Left lung (tissue), 4 donors: ENCODE measurements at regions not wholly inside any gene's neighbourhood (a gene's known extent, or its start where the extent isn't known, plus 50 kb on each side); places are given as distances from the start of the nearest gene placed in this dataset.
"Not testable (repeated sequence)": the region's sequence is repeated elsewhere in the genome, so short reads cannot be mapped to it uniquely, and the experiment has no call there.

Source experiments
- ATAC-seq: fragments of 200-7000 bp; cut with Tn5 transposase; one replicate; pipeline ENCODE4 v1.9.1; 2020; ENCODE audit warnings: moderate library complexity
- DNase-seq, 4 donors: peaks; one replicate each; pipeline ENCODE4 v3.0.0-alpha.2; 2013 to 2020
- H3K27ac ChIP-seq, 2 donors: fragments of 200-600 bp; sonication (generic) in 1 of 2; one replicate each; pipeline versions ENCODE4 v1.5.0 to v1.8.0; 2020 to 2021
- H3K27me3 ChIP-seq, 2 donors: fragments of 200-600 bp; sonication (generic) in 1 of 2; one replicate each; pipeline versions ENCODE4 v1.5.0 to v1.8.0; 2020 to 2021
- H3K36me3 ChIP-seq, 2 donors: fragments of 200-600 bp; sonication (generic) in 1 of 2; one replicate each; pipeline versions ENCODE4 v1.5.0 to v1.8.0; 2020 to 2021
- H3K4me1 ChIP-seq, 2 donors: fragments of 200-600 bp; one replicate each; pipeline ENCODE4 v1.8.0; 2021
- H3K4me3 ChIP-seq, 2 donors: fragments of 200-600 bp; sonication (generic) in 1 of 2; one replicate each; pipeline versions ENCODE4 v1.5.0 to v1.8.0; 2020 to 2021; ENCODE audit warnings: mild to moderate bottlenecking in 1 of 2
- H3K9me3 ChIP-seq, 2 donors: fragments of 200-600 bp; sonication (generic) in 1 of 2; one replicate each; pipeline versions ENCODE4 v1.5.0 to v1.8.0; 2020 to 2021
- intact Hi-C, 2 donors: fragments of 100-400 bp; cut with DNase I; formaldehyde crosslinking; loops; one replicate each; pipeline versions ENCODE4 v1.11.2 to v1.14.2; 2022
- TF ChIP-seq, protein P1 (sequence below), 2 donors: fragments of 200-600 bp; sonication (generic) in 1 of 2; IDR thresholded peaks; one replicate each; pipeline versions ENCODE4 v1.5.0 to v1.8.0; 2021; ENCODE audit warnings: antibody characterized with exemption in 2 of 2
- donor health status: DM: no; HTN: yes; CAD: no.
- donor health status: DM: no; HTN: no; CAD: no.

DNA sequence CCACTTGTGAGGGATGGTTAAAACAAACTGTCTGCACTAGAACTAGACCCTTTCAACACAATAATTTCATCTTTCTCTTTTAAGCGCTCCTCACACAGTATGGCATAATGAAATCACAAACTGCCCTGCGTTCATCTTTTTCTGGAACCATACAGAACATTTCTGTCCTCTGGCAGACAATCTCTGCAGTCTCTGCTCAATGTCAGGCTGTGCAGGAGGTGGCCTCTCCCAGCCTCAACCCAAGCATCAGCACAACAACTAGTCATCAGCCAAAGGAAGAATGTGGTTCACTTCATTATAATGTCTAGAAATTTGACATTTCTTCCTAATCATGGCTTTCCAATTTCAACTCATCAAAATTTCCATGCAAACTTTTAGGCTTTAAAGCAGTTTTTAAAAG, 125.1 kb upstream of the STARD13 start:
- intact Hi-C loops: no loop called here
- no peak overlapping the region for H3K4me3 ChIP-seq
- ATAC-seq (no peak), DNase-seq (no peak)
- no peaks in the 10 kb centered on the region for H3K36me3 ChIP-seq
- TF ChIP-seq, protein P1, sequence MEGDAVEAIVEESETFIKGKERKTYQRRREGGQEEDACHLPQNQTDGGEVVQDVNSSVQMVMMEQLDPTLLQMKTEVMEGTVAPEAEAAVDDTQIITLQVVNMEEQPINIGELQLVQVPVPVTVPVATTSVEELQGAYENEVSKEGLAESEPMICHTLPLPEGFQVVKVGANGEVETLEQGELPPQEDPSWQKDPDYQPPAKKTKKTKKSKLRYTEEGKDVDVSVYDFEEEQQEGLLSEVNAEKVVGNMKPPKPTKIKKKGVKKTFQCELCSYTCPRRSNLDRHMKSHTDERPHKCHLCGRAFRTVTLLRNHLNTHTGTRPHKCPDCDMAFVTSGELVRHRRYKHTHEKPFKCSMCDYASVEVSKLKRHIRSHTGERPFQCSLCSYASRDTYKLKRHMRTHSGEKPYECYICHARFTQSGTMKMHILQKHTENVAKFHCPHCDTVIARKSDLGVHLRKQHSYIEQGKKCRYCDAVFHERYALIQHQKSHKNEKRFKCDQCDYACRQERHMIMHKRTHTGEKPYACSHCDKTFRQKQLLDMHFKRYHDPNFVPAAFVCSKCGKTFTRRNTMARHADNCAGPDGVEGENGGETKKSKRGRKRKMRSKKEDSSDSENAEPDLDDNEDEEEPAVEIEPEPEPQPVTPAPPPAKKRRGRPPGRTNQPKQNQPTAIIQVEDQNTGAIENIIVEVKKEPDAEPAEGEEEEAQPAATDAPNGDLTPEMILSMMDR (IDR thresholded peaks at IDR 0.05): no peak
- H3K27ac ChIP-seq: no peak overlapping the region
- no peaks in the 10 kb centered on the region for H3K27me3 ChIP-seq
- H3K4me1 ChIP-seq: no peaks in the 10 kb centered on the region
- H3K9me3 ChIP-seq: no peaks in the 10 kb centered on the region

DNA sequence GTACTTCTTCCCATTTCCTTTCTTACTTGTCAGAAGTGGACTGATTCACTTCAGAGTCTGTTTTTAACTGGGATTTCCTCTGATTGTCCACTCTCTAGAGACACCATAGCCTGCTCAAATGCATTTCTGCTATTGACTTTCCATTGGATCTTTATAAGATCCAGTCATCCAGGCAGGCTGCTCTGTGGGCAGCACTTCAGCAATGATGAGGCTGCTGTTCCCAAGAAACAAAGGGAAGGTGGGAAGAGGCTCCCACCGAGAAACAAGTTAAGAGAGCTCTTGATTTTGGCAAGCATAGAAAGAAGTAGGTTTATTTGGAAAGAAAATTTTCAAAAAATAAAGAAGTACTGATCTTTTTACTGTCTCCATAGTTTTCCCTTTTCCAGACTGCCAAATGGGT, 125.8 kb upstream of the STARD13 start:
- TF ChIP-seq, protein P1 (IDR thresholded peaks at IDR 0.05): no peak
- H3K4me1 ChIP-seq: no peaks in the 10 kb centered on the region
- H3K4me3 ChIP-seq: no peak overlapping the region
- DNase-seq (no peak), ATAC-seq (no peak)
- no peak overlapping the region for H3K27ac ChIP-seq
- no peaks in the 10 kb centered on the region for H3K27me3 ChIP-seq
- H3K36me3 ChIP-seq: no peaks in the 10 kb centered on the region
- H3K9me3 ChIP-seq: no peaks in the 10 kb centered on the region
- intact Hi-C loops: no loop called here

DNA sequence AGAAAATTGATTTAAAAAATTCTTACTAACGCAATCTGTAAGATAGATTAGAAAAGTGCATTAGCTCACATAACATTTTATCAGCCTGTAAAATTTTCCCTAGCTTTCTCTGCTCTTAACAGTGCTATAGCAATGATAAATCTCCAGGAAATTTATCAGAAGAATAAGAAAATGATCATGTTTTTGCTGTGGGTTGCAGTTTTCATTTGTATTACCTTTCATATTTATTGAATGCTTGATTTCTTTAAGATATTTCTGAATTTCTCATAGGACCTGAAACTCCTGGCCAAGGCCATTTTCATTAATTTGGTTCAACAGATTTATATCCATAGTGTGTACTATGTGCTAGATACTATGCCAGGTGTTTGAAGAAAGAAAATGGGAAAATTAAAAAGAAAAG, 130.3 kb upstream of the STARD13 start:
- no peak for ATAC-seq

DNA sequence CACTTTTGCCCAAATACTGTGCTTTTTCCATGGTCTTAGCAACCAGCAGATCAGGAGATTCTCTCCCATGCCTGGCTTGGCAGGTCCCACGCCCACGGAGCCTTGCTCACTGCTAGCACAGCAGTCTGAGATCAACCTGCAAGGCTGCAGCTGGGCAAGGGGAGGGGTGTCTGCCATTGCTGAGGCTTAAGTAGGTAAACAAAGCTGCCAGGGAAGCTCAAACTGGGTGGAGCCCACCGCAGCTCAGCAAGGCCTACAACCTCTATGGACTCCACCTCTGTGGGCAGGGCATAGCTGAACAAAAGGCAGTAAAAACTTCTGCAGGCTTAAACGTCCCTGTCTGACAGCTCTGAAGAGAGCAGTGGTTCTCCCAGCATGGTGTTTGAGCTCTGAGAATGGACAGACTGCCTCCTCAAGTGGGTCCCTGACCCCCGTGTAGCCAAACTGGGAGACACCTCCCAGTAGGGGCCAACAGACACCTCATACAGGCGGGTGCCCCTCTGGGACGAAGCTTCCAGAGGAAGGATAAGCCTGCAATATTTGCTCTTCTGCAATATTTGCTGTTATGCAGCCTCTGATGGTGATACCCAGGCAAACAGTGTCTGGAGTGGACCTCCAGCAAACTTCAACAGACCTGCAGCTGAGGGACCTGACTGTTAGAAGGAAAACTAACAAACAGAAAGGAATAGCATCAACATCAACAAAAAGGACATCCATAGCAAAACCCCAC, 132.8 kb upstream of the STARD13 start:
- ATAC-seq, H3K36me3 ChIP-seq, H3K4me3 ChIP-seq, H3K4me1 ChIP-seq, DNase-seq, H3K27ac ChIP-seq, intact Hi-C loops, H3K27me3 ChIP-seq, H3K9me3 ChIP-seq: not testable (repeated sequence)

More for the DNA sequence above, 130.3 kb upstream of the STARD13 start:
- no peaks in the 10 kb centered on the region for H3K9me3 ChIP-seq
- H3K4me3 ChIP-seq: no peak overlapping the region
- DNase-seq: no peak
- no peaks in the 10 kb centered on the region for H3K36me3 ChIP-seq
- intact Hi-C loops: no loop called here
- H3K4me1 ChIP-seq: no peaks in the 10 kb centered on the region
- no peaks in the 10 kb centered on the region for H3K27me3 ChIP-seq
- TF ChIP-seq, protein P1 (IDR thresholded peaks at IDR 0.05): no peak
- H3K27ac ChIP-seq: no peak overlapping the region

DNA sequence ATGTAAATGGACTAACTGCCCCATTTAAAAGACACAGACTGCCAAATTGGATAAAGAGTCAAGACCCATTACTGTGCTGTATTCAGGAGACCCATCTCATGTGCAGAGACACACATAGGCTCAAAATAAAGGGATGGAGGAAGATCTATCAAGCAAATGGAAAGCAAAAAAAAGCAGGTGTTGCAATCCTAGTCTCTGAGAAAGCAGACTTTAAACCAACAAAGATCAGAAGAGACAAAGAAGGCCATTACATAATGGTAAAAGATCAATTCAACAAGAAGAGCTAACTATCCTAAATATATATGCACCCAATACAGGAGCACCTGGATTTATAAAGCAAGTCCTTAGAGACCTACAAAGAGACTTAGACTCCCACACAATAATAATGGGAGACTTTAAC, 134.6 kb upstream of the STARD13 start:
- DNase-seq, H3K27me3 ChIP-seq, H3K36me3 ChIP-seq, intact Hi-C loops, H3K4me1 ChIP-seq, H3K27ac ChIP-seq, H3K9me3 ChIP-seq, ATAC-seq, H3K4me3 ChIP-seq: not testable (repeated sequence)

DNA sequence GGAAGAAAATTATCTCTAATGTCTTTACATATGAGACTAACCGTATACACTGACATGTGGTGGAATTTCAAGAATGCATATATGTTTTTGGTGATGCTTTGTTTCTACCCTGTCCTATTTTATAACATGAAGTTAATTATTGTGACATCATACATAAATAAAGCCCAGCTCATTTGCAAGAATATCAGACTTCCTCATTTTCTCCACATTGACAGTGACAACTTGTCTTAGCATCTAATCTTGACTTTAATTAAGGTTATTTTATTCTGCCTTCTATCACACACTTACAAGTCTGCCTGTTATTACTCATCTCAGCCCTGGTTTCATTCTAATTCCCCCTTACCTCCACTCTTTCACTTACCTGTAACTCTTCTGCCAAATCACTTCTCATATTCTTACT, 140.6 kb upstream of the STARD13 start:
- Histone ChIP-seq H3K27me3 (no peaks in the 10 kb centered on the region), H3K36me3 (no peaks in the 10 kb centered on the region), H3K27ac (no peak overlapping the region), H3K4me1 (no peaks in the 10 kb centered on the region), H3K9me3 (no peaks in the 10 kb centered on the region), H3K4me3 (no peak overlapping the region)
- TF ChIP-seq, protein P1 (IDR thresholded peaks at IDR 0.05): no peak
- DNase-seq: no peak
- no peak for ATAC-seq
- intact Hi-C loops: no loop called here
